ENCODE measurements at regions not wholly inside any gene's neighbourhood (a gene's known extent, or its start where the extent isn't known, plus 50 kb on each side); places are given as distances from the start of the nearest gene placed in this dataset.

DNA sequence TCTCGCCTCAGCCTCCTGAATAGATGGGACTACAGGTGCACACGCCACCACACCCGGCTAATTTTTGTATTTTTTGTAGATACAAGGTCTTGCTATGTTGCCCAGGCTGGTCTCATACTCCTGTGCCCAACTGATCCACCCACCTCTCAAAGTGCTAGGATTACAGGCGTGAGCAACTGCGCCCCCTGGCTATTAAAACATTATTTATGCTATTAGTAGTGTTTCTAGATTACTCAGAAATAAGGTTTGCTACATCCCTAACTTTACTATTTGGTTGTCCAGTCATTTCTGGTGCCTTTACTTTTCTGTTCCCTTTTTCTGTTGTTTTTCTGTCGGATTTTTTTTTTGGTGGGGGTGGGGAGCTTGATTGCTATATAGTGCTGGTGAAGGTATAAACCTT lies 393.6 kb upstream of the TPM1 start:
- no peak for TF ChIP-seq EZH2phosphoT487 (IDR thresholded peaks at IDR 0.05; ENCODE audit: borderline replicate concordance, low read depth, low read length)
- TF ChIP-seq, protein P1, sequence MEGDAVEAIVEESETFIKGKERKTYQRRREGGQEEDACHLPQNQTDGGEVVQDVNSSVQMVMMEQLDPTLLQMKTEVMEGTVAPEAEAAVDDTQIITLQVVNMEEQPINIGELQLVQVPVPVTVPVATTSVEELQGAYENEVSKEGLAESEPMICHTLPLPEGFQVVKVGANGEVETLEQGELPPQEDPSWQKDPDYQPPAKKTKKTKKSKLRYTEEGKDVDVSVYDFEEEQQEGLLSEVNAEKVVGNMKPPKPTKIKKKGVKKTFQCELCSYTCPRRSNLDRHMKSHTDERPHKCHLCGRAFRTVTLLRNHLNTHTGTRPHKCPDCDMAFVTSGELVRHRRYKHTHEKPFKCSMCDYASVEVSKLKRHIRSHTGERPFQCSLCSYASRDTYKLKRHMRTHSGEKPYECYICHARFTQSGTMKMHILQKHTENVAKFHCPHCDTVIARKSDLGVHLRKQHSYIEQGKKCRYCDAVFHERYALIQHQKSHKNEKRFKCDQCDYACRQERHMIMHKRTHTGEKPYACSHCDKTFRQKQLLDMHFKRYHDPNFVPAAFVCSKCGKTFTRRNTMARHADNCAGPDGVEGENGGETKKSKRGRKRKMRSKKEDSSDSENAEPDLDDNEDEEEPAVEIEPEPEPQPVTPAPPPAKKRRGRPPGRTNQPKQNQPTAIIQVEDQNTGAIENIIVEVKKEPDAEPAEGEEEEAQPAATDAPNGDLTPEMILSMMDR (conservative IDR thresholded peaks at IDR 0.05; ENCODE audit: low read length): peak; percentile 77
